GM18507 (cell line): ENCODE measurements at regions not wholly inside any gene's neighbourhood (a gene's known extent, or its start where the extent isn't known, plus 50 kb on each side); places are given as distances from the start of the nearest gene placed in this dataset.

ENCODE experiments used
- DNase-seq: peaks from one replicate; pipeline ENCODE4 v3.0.0; 2011; ENCODE audit warnings: low read depth; ENCODE audit not compliant: insufficient read length; ENCODE audit errors: extremely low spot score
- FAIRE-seq: peaks from 2 replicates; lab custom pipeline; 2011; peaks lifted over from hg19 to GRCh38; lab: Jason Lieb, UNC

GRCh38 chr16:51407921-51408320, 256.9 kb upstream of the SALL1 start:
- FAIRE-seq (no peak), DNase-seq (no peak)

GRCh38 chr16:51407199-51407598, 256.1 kb upstream of the SALL1 start:
- FAIRE-seq (peak; percentile 70), DNase-seq (no peak)

- no peak for FAIRE-seq
Measured at GRCh38 chr16:51405361-51405760, 254.3 kb upstream of the SALL1 start.

GRCh38 chr16:51404386-51404785, 253.3 kb upstream of the SALL1 start:
- DNase-seq (no peak), FAIRE-seq (no peak)

More at GRCh38 chr16:51405361-51405760, 254.3 kb upstream of the SALL1 start:
- DNase-seq: no peak

- DNase-seq: no peak
- FAIRE-seq: no peak
Measured at GRCh38 chr16:51402785-51403184, 251.7 kb upstream of the SALL1 start.

- no peak for FAIRE-seq
- no peak for DNase-seq
Measured at GRCh38 chr16:51402298-51402697, 251.2 kb upstream of the SALL1 start.

- no peak for FAIRE-seq
- DNase-seq: no peak
Measured at GRCh38 chr16:51401673-51402072, 250.6 kb upstream of the SALL1 start.

- FAIRE-seq (no peak), DNase-seq (no peak)
Measured at GRCh38 chr16:51399908-51400670, 249.0 kb upstream of the SALL1 start.

- FAIRE-seq: no peak
- DNase-seq: no peak
Measured at GRCh38 chr16:51394421-51394820, 243.4 kb upstream of the SALL1 start.

- no peak for FAIRE-seq
Measured at GRCh38 chr16:51393381-51394005, 242.4 kb upstream of the SALL1 start.

GRCh38 chr16:51392521-51393187, 241.6 kb upstream of the SALL1 start:
- no peak for FAIRE-seq
- no peak for DNase-seq

More at GRCh38 chr16:51393381-51394005, 242.4 kb upstream of the SALL1 start:
- DNase-seq: no peak

- FAIRE-seq (no peak), DNase-seq (no peak)
Measured at GRCh38 chr16:51391798-51392511, 240.9 kb upstream of the SALL1 start.

GRCh38 chr16:51390877-51391276, 239.8 kb upstream of the SALL1 start:
- no peak for FAIRE-seq
- DNase-seq: no peak

GRCh38 chr16:51389881-51390280, 238.8 kb upstream of the SALL1 start:
- FAIRE-seq: no peak
- DNase-seq: no peak

- DNase-seq: no peak
- no peak for FAIRE-seq
Measured at GRCh38 chr16:51388516-51388951, 237.5 kb upstream of the SALL1 start.

GRCh38 chr16:51383909-51384308, 232.8 kb upstream of the SALL1 start:
- no peak for FAIRE-seq
- no peak for DNase-seq

- FAIRE-seq: no peak
- DNase-seq: no peak
Measured at GRCh38 chr16:51382940-51383339, 231.9 kb upstream of the SALL1 start.

GRCh38 chr16:51382211-51382610, 231.1 kb upstream of the SALL1 start:
- DNase-seq: no peak
- no peak for FAIRE-seq

GRCh38 chr16:51376080-51376479, 225.0 kb upstream of the SALL1 start:
- DNase-seq (no peak), FAIRE-seq (no peak)

- DNase-seq (no peak), FAIRE-seq (no peak)
Measured at GRCh38 chr16:51374790-51375189, 223.7 kb upstream of the SALL1 start.
